Inferior parietal cortex (tissue), 1 donor: ENCODE measurements at regions not wholly inside any gene's neighbourhood (a gene's known extent, or its start where the extent isn't known, plus 50 kb on each side); places are given as distances from the start of the nearest gene placed in this dataset.
A peak's percentile ranks its signal among the peaks of the same experiment; 100 is the strongest.

ENCODE experiments used
- DNase-seq: peaks from one replicate; pipeline ENCODE4 v3.0.0-alpha.2; 2016; ENCODE audit errors: extremely low spot score

- DNase-seq = no peak
Observed at GRCh38 chr3:83738202-83738601, 1220.6 kb upstream of the CADM2 start.

- DNase-seq = no peak
Observed at GRCh38 chr3:83740504-83740903, 1218.3 kb upstream of the CADM2 start.

DNA sequence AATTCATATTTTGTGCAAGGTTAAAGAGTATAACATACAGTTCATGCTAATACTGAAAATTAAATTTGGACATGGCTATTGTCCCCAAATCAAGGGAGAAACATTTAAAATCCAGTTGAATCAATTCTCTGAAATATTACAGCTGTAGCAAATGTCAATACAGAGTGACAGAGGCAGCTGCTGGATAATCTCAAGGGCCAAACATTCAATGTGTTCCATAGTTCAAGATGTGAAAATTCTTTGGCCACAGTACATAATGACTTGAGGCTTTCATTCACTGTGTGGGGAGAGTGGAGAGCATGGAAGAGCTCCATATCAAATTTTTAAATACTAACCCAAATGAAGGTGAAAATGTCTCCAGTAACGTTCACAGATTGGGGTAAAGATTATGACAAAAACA, 1192.8 kb upstream of the CADM2 start:
- DNase-seq = no peak

- DNase-seq = no peak
Observed at GRCh38 chr3:83769791-83770663, 1188.8 kb upstream of the CADM2 start.

- DNase-seq = no peak
Observed at GRCh38 chr3:83770664-83771402, 1188.0 kb upstream of the CADM2 start.

DNA sequence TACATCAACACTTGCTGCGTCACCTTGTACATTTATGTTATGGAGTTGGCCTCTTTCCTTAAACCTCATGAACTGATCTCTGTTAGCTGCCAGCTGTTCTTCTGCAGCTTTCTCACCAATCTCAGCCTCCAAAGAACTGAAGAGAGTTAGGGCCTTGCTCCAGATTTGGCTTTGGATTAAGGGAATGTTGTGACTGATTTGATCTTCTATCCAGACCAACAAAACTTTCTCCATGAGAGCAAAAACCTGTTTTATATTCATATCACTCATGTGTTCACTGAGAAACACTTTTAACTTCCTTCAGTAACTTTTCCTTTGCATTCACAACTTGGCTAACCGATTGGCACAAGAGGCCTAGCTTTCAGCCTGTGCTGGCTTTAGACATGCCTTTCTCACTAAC, 1156.0 kb upstream of the CADM2 start:
- no peak for DNase-seq

- no peak for DNase-seq
Observed at GRCh38 chr3:83807511-83807910, 1151.3 kb upstream of the CADM2 start.

DNA sequence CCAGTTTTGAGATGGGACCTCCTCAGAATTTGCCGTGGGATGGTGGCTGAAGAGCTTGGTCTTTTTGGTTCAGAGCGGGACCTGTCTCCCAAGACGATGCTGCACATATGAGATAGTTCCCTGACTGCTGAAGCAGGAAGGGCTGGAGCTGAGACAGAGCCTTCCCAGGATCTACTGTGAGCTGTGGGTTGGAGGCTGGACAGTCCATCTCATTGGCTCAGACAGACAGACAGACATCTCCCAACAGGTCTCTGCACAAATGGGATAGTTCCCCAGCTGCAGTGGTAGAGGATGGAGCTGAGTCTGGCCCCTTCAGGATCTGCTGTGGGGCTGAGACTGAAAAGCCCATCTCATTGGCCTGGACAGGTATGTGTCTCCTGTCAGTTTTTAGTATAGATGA, 1145.6 kb upstream of the CADM2 start:
- DNase-seq = no peak

DNA sequence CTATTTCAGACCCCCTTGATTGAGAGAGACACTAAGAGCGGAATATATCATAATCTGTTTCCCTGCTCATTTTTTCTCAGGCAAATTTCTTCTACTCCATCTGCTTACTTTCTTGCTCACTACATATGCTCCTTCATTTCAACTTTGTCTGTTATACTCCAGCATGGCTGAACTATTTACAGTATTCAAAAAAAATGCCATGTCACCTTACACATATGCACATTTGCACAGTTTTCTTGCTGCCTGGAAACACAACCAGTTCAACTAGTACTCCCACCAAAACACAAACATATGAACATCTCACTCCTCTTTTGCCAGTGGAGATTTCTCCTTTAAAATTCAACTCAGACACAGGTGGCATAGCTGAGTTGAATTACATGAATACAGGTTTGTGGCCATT, 1142.1 kb upstream of the CADM2 start:
- DNase-seq = no peak

DNA sequence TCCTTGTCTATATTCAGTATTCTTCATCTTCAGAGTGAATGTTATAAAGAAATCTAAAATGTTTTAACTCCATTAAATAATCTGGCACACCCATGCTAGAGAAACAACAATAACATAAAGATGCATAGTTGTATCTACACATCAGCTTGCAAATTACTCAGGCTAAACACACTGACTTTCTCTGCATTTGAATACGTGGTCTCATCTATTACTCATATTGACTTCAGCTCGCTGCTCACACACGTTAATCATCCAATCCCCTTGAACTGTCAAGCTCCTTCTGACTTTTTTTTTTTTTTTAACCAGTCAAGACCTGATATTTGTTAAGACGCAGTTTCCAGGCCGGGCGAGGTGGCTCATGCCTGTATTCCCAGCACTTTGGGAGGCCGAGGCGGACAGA, 1137.3 kb upstream of the CADM2 start:
- no peak for DNase-seq

GRCh38 chr3:83823095-83823494, 1135.7 kb upstream of the CADM2 start:
- no peak for DNase-seq

DNA sequence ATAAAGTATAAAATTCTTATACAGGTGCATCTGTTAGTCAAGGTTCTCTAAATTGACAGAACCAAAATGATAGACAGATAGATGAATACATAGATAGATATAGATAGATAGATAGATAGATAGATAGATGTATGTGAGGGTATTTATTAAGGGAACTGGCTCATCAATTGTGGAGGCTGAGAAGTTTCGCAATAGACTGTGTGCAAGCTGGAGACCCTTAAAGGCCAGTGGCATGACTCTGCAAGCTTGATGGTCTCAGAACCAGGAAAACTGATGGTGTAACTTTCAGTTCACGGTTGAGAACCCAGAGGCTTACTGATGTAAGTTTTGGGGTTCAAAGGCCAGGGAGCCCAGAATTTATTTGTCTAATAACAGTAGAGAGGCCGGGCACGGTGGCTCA, 1123.7 kb upstream of the CADM2 start:
- DNase-seq = no peak

- no peak for DNase-seq
Observed at GRCh38 chr3:83842511-83842910, 1116.3 kb upstream of the CADM2 start.

- no peak for DNase-seq
Observed at GRCh38 chr3:83843716-83844115, 1115.1 kb upstream of the CADM2 start.

DNA sequence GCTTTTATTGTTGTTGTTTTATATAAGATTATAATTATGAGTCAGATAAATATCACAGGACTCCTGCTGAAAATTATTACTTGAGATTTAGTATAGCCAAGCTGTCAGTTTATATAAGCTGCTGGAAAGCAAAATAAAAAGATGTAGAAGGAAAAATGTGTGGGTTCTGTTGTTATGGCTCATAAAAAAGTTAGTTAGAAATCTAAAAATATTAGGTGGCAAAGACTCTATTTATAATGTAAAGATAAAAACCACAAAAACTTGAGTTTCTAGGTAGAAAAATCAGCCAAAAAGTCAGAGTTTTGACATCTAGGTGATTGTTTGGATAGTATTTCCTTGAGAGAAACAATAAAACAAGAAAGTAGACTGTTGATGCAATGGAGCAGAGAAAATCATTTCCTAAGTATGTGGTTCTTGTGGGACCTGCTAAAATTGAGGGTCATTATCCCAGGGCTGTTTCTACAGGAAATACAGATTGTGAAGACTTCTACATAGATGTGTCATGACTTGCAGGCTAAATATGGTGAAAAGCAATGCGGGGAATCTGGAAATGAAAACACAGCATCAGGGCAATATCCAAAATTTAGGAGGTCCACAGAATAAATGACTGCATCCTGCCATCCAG, 1109.6 kb upstream of the CADM2 start:
- no peak for DNase-seq

- DNase-seq = no peak
Observed at GRCh38 chr3:83863380-83863779, 1095.4 kb upstream of the CADM2 start.

- DNase-seq = no peak
Observed at GRCh38 chr3:83868909-83869567, 1089.8 kb upstream of the CADM2 start.

DNA sequence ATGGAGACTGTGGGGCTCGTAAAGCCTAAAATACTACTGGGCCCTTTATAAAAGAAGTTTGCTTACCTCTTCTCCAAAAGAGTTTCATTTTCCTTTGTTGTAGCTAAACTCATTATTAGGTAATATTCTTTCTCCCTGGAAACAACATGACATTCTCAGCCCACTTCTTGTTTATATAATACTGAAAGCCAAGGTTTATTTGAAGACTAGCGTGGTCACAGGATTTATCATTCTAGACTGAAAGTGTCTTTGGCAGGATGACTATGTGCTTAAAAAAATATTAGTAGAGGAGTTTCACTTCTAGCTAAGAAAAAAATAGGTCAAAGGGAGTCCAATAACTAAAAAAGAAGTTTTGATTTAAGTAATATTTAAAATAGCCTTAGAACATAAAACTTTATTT, 1085.2 kb upstream of the CADM2 start:
- DNase-seq = no peak

DNA sequence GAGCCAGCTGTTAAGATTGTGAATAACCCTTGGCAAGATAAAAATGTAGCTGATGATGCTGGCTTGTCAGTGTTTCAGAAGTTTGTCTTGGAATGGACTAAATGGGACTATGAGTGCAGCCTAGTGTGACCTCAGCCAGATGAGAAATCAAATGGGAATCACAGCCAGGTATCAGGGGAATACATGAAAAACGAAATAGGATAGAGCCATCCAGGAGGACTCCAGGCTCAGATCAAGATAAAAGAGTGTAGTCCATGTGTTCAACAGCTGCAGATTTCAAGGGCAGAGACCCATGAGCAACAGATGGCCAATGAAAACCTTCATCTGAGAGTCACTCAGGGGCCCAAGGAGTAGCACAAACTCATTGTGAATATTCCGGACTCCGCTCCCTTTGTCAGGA, 1080.9 kb upstream of the CADM2 start:
- no peak for DNase-seq

GRCh38 chr3:83882701-83883100, 1076.1 kb upstream of the CADM2 start:
- no peak for DNase-seq

GRCh38 chr3:83890039-83890762, 1068.6 kb upstream of the CADM2 start:
- DNase-seq = no peak

GRCh38 chr3:83890763-83891135, 1068.0 kb upstream of the CADM2 start:
- DNase-seq = peak; percentile 22
